ENCODE measurements at regions not wholly inside any gene's neighbourhood (a gene's known extent, or its start where the extent isn't known, plus 50 kb on each side); places are given as distances from the start of the nearest gene placed in this dataset.

- no peak for DNase-seq (ENCODE audit: low read depth in 2 of 2)
These were observed 64.2 kb upstream of the PJA1 start for GRCh38 chrX:69229436-69229835.

DNA sequence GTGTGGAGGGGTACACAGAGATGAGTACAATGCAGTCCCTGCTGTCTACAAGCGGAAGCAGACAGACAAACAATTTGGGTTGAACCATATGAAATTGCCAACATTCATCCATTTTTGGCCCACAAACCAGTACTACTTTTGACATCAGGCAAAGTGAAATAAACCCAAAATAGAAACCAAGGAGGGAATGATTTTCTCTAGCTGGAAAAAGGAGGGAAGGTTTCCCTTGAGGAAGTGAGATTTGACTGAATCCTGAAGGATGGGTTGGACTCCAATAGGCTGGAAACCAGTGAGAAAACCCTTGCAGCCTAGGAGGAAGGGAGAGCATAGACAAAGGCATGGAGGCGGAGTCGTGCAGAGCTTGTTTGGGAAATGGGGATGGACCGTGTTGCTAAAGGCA is 63.5 kb upstream of the PJA1 start:
- DNase-seq (ENCODE audit: low read depth in 2 of 2) = no peak

- DNase-seq (ENCODE audit: low read depth in 2 of 2) = no peak
These were observed 61.4 kb upstream of the PJA1 start for GRCh38 chrX:69226459-69227158.

DNA sequence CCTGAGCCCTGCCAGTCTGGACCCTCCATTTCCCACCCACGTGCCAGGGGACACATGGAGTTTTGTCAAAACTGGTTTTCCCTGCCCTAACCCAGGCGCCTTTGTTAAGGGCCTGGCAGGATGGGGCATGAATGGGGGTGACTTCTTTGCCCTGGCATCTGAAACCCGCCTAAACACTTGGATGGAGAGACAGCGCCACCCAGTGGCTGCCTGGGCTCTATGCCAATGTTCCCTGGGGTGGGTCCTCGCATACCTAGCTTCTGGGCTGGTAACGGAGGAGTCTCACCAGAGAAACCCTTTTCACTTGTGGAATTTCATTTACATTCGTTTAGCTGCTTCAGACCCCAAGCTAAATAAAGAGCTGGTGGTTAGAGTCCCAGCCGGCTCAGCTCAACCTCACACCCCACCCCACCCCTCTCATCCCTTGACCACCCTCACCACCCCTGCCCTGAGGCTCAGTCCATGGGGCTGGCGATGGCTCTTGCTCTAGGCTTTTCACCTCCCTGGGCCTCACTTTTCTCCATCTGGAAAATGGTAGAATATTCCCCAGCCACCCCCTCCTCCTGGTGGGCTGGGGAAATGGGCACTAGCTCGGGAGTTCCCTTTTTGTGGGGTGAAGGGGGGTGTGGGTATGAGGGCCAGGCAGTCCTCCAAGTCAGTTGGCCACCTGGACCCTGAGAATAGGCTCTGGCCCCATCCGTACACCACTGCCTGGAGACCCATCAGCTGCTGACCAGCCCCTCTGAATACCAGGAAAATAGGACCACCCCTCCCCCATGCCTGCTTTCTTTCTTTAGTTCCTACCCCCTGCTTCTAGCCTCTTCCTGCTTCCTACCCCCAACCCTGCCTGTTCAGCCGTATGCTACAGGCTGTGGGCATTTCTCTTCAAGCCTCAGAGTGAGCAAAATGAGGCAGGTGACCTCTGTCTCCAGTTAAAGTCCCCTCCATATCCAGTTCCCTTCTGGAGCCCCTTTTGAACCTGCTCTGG is 57.1 kb upstream of the PJA1 start:
- DNase-seq (ENCODE audit: low read depth in 2 of 2) = peak; percentile 66 to 72

DNA sequence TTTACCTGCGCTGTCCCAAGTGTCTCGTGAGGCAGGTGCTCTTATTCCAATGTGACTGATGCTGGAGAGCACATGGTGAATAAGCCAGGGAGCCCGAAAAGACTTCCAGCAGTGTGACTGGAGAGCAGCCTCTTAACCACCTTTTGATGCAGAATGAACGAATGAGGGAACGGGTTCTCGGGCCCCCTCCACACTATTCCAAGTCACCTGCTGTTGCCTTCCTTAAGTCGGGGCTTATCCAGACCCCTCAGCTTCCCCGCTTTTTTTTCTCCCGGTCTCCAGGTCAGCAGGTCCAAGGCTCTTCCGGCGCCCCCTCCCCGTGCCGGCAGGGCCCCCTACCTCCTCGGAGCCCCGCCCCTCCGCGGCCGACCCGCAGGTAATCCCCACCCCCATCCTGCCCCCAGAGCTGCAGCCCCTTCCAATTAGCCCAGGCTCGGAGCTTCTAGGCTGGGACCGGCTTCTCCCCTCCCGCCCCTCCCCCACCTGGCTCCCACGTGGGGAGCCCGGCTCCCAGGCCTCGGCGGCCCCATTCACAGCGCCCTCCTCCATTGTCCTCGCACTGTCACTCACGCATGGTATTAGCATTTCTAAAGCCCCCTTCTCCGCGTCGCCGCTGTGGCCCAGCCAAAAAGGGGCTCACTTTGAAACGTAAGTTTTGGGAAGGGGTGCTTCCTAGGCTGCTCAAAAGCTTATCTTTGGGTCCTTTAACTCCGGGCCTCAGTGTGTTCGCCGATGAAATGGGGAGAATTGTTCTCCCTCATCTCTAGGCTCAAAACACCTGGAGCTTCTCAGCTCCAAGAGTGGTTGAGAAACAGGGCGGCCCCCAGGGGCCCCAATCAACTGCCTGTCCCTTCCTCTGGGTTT is 56.2 kb upstream of the PJA1 start:
- DNase-seq (ENCODE audit: low read depth in 2 of 2) = no peak

DNA sequence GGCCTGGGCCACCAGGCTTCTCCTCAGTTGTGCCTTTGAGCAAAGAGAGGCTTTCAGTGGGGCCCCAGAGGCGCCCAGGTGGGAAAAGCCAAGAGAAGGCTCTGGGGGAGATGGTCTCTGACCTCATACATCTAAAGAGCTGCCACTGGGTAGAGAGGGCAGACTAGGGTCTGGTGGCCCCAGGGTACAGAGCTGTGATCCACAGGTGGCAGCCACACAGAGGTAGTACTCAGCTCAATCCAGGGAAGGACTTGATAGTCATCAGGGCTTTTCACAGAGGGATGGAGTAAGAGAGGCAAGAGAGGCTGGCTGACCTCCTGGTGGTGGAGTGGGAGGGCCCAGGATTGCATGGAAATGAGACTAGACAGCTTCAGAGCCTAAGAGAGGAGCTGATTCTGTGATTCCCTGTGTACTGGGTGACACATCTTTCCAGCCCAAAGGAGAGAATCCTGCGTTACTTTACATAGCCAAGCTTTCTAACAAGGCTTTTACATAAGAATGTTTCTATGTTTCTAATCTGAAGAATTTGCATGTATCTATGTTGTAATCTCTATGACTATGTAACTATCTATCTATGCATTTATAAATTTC is 53.2 kb upstream of the PJA1 start:
- no peak for DNase-seq (ENCODE audit: low read depth in 2 of 2)

DNA sequence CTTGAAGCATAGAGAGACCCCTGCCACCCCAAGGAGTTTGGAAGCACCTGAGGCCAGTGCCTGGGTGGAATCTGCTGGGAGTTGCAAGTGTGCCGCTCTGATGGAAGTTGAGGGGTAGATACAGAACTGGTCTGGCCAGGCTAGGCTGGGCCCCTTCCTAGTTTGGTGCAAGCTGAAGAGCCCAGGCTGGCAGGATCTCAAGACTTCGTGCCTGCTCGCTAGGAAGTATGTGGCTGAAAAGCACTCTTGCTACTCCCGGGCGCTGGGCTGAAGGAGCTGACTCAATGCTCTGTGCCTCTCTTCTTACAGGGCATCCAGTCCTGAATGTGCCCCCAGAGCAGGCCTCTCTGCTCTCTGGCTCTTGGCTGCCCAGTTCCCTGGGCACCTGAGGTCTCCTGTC is 51.7 kb upstream of the PJA1 start:
- no peak for DNase-seq (ENCODE audit: low read depth in 2 of 2)

GRCh38 chrX:69216446-69216845 is 51.2 kb upstream of the PJA1 start:
- no peak for DNase-seq (ENCODE audit: low read depth in 2 of 2)

DNA sequence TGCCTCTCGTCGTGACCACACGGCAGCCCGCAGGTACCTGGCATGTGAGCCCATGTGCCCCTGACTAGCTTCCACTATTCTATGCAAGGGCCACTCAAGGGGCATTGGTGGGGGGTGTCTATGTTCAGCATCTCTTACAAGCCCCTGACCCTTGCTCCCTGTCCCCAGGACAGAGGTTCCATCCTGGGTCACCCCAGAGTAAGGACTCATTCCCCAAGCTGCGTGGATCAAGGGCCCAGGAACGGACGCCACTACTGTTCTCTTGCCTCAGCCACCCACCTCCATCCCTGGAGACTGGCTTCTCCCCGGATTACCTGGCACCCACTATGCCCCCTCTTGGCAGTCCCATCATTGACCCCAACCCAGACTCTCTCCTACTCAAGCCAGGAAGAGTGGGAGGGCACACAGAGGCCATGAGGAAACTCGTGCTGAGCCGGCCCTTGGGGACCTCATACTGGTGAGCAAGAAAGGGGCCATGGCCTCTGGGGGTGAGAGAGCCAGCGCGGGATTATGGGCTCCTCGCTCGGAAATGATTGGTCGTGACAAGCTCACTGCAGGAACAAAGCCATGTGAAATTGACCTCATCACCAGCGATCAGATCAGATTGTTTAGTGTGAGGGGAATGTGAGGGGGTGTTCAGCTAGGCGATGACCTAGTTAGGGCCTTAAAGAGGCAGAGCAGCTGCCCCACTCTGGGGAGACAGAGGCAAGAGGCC is 50.1 kb upstream of the PJA1 start:
- DNase-seq (ENCODE audit: low read depth in 2 of 2) = no peak
